Epithelial cell of proximal tubule (primary cell): ENCODE measurements at regions not wholly inside any gene's neighbourhood (a gene's known extent, or its start where the extent isn't known, plus 50 kb on each side); places are given as distances from the start of the nearest gene placed in this dataset.

Experiments
- DNase-seq: peaks from one replicate; pipeline ENCODE4 v3.0.0-alpha.2; 2011; ENCODE audit warnings: low read depth
- H3K4me3 ChIP-seq: 2 replicates; pipeline ENCODE4 v1.5.1; 2011; ENCODE audit warnings: low read depth, mild to moderate bottlenecking, low read length
- TF ChIP-seq, protein P1 (sequence below): conservative IDR thresholded peaks from 2 replicates; pipeline ENCODE4 v1.5.1; 2012; ENCODE audit warnings: low read depth, mild to moderate bottlenecking, low read length

- TF ChIP-seq, protein P1, sequence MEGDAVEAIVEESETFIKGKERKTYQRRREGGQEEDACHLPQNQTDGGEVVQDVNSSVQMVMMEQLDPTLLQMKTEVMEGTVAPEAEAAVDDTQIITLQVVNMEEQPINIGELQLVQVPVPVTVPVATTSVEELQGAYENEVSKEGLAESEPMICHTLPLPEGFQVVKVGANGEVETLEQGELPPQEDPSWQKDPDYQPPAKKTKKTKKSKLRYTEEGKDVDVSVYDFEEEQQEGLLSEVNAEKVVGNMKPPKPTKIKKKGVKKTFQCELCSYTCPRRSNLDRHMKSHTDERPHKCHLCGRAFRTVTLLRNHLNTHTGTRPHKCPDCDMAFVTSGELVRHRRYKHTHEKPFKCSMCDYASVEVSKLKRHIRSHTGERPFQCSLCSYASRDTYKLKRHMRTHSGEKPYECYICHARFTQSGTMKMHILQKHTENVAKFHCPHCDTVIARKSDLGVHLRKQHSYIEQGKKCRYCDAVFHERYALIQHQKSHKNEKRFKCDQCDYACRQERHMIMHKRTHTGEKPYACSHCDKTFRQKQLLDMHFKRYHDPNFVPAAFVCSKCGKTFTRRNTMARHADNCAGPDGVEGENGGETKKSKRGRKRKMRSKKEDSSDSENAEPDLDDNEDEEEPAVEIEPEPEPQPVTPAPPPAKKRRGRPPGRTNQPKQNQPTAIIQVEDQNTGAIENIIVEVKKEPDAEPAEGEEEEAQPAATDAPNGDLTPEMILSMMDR, result no peak
- H3K4me3 ChIP-seq, result no peak overlapping the region
- no peak for DNase-seq
Measured at GRCh38 chr1:118649369-118650106, 338.6 kb downstream of the TBX15 start.

DNA sequence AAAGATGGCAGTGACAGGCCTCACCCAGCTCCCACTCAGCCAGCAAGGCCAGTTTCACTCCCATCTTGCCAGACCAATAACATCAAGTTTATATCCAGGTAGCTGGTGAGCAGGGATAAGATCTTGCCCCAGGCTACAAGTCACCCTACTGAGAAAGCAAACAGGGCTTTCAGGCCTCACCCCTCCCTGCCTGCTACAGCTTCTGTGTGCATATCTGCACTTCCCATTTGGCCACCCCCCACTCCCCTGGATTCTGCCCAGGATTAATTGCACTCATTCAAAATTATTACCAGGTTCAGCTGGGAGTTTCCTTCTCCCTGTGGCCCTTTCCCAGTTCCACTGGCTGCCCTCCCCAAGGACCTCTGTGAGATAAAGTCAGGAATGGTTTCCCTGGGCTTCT, 352.1 kb downstream of the TBX15 start:
- no peak for DNase-seq
- TF ChIP-seq, protein P1, result no peak
- H3K4me3 ChIP-seq, result no peak overlapping the region

GRCh38 chr1:118627435-118627834, 360.7 kb downstream of the TBX15 start:
- DNase-seq, result no peak
- TF ChIP-seq, protein P1, result no peak
- H3K4me3 ChIP-seq, result no peak overlapping the region

GRCh38 chr1:118621839-118622238, 366.3 kb downstream of the TBX15 start:
- no peak for DNase-seq
- TF ChIP-seq, protein P1, result no peak
- H3K4me3 ChIP-seq, result no peak overlapping the region

- no peak overlapping the region for H3K4me3 ChIP-seq
- no peak for DNase-seq
- TF ChIP-seq, protein P1, result no peak
Measured at GRCh38 chr1:118618618-118619340, 369.4 kb downstream of the TBX15 start.

DNA sequence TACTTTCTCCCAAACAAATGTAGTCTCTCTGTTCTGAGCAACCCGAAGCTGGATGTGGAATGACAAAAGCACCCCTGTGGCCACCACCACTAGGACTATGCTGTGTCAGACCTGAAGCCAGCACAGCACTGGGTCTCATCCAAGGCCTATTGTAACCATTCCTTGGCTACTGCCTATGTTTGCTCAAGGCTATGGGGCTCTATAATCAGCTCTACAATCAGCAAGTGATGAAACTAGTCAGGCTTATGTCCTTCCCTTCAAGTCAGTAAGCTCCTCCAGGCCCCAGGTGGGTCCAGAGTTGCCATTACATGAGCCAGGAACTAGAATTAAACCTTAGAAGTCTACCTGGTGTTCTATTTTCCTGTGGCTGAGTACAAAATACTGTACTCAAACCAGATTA, 370.2 kb downstream of the TBX15 start:
- no peak overlapping the region for H3K4me3 ChIP-seq
- no peak for DNase-seq
- TF ChIP-seq, protein P1, result no peak

DNA sequence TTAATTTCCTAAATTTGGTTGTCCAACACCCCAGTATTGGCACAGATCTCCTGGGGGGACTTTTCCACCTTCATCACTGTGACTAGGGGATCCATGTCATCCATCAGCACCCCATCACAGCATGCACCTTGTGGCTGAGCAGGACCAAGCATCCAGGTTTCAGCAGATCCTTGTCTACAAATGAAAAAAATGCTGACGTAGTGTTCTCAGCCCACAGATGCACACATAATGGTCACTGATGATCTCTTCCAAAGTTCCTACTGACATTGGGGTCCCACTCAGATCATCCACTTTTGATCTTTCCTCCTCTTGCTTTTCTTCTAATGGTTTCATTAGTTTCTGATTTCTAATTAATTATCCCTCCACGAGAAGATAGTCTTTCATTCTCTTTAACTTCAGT, 373.1 kb downstream of the TBX15 start:
- DNase-seq, result no peak
- TF ChIP-seq, protein P1, result no peak
- H3K4me3 ChIP-seq, result no peak overlapping the region
